Activated T-cell treated with anti-CD3 and anti-CD28 coated beads for 4 hours (primary cell): ENCODE measurements at regions not wholly inside any gene's neighbourhood (a gene's known extent, or its start where the extent isn't known, plus 50 kb on each side); places are given as distances from the start of the nearest gene placed in this dataset.
"Not testable (repeated sequence)": the region's sequence is repeated elsewhere in the genome, so short reads cannot be mapped to it uniquely, and the experiment has no call there.

Source experiments
- DNase-seq: peaks from one replicate; pipeline ENCODE4 v3.0.0-alpha.2; 2020

DNA sequence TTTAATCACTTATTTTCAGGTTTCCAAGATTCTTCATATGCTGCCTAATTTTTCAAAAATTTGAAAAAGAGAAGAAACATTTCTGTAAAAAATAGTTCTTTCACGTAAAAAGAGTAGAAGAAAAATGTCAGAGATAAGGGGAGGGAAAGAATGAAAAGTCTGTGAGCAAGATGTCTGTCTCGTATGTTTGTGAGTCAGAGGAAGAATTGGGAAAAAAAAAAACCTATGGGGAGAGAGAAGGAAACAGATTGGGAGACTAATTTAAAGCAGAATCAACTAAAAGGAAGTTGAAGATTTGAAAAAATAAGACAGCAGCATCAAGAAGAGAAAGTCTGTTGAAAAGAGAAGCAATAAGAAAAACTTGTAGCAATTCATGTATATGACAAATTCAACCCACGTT, 456.3 kb downstream of the HINT1 start:
- DNase-seq = no peak

GRCh38 chr5:130706696-130707095, 458.4 kb downstream of the HINT1 start:
- DNase-seq = no peak

- no peak for DNase-seq
These were observed 459.7 kb downstream of the HINT1 start for GRCh38 chr5:130705368-130705767.

GRCh38 chr5:130693509-130693908, 471.5 kb downstream of the HINT1 start:
- DNase-seq = no peak

DNA sequence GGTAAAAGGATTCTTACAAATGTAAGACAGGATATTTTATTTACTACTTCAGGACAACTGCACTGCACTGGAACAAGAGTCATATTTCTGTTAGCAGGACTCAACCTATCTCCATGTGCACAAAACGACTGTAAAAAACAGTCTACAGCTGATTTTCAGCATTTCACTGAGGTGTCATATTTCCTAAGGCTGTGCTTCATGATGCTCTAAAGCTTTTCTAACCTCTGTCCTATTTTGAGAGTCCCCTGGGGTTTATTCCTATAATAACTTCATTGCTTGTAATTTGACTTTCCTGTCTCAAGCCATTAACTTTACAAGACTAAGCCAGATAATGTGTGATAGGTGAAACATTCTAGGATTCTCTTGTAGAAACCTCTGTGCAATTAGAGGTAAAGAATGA, 472.3 kb downstream of the HINT1 start:
- no peak for DNase-seq

DNA sequence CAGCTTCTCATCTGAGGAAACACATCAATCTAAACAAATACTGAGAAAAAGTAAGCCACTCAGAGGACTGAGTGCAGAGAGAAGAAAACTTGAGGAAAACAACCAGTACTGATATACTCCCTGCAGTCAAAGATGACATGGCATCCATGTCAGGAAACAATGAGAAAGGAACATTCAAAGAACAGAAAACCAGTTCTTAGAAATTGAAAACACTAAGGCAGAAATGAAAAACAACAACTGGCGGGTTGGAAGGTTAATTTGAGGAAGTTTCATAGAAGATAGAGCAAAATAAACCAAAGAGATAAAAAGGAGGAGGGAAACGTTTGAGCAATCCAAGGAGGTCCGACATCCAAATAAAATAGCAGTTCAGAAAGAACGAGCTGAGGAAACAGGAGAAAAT, 475.2 kb downstream of the HINT1 start:
- DNase-seq = no peak

GRCh38 chr5:130687085-130687733, 477.8 kb downstream of the HINT1 start:
- DNase-seq = no peak

DNA sequence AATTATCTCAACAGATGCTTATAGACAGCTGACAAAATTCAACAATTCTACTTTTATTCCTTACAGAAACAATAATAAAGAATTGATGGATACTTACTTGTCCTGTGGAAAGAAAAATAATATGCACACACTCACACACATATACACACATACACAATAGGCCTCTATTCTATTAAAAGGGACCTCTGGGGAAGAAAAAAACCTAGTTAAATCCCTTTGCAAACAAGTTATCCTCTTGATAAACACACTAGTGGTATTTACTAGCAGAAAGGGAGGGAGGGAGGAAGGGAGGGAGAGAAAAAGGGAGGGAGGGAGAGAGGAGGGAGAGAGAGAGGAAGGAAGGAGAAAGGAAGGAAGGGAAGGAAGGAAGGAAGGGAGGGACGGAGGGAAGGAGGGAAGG, 486.4 kb downstream of the HINT1 start:
- DNase-seq = no peak

GRCh38 chr5:130666462-130666861, 498.6 kb downstream of the HINT1 start:
- DNase-seq = no peak

DNA sequence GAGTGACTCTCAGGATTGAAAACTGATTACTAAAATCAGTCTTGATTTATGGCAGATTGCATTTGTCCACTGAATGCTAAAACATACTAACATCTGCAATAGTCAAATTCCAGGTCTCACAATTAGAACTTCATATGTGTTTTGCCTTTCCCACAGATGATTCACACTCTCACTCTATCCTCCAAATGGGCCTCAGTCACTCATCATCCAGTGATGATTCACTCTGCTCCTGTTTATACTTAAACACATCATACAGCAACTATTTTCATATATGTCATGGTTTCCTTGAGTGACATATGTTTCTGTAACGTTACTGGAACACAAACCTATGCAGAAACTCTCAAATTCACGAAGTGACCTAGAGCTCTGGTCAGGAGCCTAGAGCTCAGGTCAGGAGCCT, 512.9 kb downstream of the HINT1 start:
- DNase-seq = no peak

DNA sequence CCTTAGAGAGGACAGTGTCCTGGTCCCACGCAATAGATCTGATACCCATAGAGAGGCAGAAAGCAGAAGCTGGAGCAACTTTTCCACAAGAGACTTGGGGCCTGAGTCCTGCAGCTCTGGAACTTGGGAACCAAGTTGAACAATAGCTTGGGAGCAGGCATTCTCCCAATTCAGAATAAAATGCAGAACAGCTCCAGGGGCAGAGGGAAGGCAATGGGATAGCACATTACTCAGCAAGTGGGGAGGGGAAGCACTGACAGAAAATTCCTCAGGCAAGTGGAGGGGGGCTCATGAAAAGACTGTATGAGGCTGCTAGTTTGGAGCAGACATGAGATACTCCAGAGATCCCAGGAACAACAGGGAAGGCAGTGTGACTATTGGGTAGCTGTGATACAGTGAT, 513.6 kb downstream of the HINT1 start:
- DNase-seq = no peak

DNA sequence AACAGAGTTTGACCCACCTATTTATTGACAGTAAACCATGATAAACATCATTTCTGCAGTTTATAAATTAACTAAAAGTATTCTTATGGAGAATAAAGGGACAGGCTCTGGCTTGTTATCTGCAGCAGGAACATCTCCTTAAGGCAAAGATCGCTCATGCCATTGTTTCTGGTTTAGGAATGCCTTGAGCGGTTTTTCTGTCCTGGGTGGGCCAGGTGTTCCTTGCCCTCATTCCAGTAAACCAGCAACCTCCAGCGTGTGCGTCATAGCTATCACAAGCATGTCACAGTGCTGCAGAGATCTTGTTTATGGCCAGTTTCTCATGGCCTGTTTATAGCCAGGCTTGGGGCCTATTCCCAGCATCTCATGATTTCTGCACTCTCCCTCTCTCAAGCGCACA, 521.7 kb downstream of the HINT1 start:
- DNase-seq = no peak

DNA sequence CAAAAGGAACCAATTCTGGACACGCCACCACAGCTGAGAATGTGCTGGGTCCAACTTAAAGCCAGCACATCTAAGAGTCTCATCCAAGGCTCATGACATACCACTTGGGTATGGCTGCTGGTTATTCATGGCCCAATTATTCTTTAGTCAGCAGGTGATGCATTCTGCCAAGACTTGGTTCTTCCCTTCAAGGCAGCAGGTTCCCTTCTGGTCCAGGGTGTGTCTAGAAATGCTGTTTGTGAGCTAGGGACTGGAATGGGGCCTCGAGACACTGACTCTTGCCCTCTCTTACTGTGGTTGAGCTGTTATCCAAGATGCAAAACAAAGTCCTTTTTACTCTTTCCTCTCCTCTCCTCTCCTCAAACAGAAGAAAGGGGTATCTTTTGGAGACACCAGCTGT, 522.6 kb downstream of the HINT1 start:
- DNase-seq = no peak

DNA sequence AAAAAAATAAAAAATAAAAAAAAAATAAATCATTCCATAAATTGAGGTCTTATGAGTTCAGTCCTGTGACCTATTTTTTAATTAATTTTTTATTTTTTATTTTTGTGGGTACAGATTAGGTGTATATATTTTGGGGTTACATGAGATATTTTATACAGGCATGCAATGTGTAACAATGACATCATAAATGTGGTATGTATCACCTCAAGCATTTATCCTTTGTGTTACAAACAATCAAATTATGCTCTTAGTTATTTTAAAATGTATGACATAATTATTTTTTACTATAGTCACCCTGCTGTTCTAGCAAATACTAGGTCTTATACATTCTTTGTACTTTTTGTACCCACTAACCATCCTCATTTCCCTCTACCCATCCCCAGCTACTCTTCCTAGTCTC, 537.9 kb downstream of the HINT1 start:
- no peak for DNase-seq

DNA sequence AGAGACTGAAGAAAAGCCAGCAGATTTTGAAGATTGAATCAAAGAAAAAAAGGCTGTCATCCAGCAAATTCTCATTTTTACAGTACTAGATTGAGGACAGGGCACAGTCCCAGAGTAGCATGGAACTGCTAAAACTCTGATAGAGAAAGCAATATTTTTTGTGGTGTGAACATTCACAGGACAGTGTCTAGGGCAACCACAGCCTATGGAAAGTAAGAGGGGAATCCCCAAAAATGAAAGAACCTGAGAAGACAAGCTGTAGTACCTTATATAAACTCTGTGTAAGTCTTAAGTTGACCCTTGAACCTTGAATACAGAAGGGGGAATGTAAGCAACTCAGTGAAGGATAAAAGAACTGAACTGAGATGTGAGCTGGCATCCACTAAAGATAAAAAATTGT, 540.3 kb downstream of the HINT1 start:
- DNase-seq = no peak

- DNase-seq = no peak
These were observed 548.9 kb downstream of the HINT1 start for GRCh38 chr5:130616161-130616560.

- DNase-seq = no peak
These were observed 559.8 kb downstream of the HINT1 start for GRCh38 chr5:130605234-130605633.

DNA sequence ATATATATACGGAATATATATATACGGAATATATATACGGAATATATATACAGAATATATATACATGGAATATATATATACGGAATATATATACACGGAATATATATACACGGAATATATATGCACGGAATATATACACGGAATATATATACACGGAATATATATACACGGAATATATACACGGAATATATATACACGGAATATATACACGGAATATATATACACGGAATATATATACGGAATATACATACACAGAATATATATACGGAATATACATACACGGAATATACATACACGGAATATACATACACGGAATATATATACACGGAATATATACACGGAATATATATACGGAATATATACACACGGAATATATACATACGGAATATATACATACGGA, 568.4 kb downstream of the HINT1 start:
- DNase-seq = not testable (repeated sequence)

GRCh38 chr5:130580264-130580663, 584.8 kb downstream of the HINT1 start:
- no peak for DNase-seq

- no peak for DNase-seq
These were observed 586.7 kb downstream of the HINT1 start for GRCh38 chr5:130578354-130578753.

- DNase-seq = no peak
These were observed 594.0 kb downstream of the HINT1 start for GRCh38 chr5:130571076-130571475.

GRCh38 chr5:130568791-130569190, 596.3 kb downstream of the HINT1 start:
- no peak for DNase-seq

DNA sequence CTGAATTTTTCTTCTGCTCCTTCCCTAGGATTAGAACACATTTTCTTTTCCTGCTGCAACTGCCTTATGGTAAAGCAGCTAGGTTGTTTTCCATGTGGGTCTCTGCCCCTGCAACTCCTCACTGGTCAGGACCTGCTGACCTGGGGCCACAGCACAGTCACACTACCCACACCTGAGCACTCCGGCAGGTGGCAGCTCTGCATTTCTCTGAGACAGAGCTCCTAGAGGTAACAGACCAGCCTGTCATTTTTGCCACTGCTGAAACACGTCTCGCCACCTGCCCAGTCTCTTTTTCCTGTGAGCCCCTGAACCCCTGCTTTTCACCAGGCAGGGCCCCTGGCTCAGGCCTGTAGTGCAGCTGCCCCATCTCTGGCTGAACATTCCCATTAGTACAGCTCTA, 609.6 kb downstream of the HINT1 start:
- DNase-seq = no peak

GRCh38 chr5:130550562-130550928, 614.5 kb downstream of the HINT1 start:
- no peak for DNase-seq

GRCh38 chr5:130549884-130550561, 615.0 kb downstream of the HINT1 start:
- DNase-seq = no peak
